Renal cortical epithelial cell (primary cell): ENCODE measurements at regions not wholly inside any gene's neighbourhood (a gene's known extent, or its start where the extent isn't known, plus 50 kb on each side); places are given as distances from the start of the nearest gene placed in this dataset.
A peak's percentile ranks its signal among the peaks of the same experiment; 100 is the strongest.

Experiments used
- DNase-seq: peaks from one replicate; pipeline ENCODE4 v3.0.0-alpha.2; 2011; ENCODE audit warnings: low read depth

- DNase-seq, result no peak
Measured at GRCh38 chr15:39273717-39274411, 307.0 kb upstream of the THBS1 start.

GRCh38 chr15:39275066-39275465 lies 305.8 kb upstream of the THBS1 start:
- no peak for DNase-seq

DNA sequence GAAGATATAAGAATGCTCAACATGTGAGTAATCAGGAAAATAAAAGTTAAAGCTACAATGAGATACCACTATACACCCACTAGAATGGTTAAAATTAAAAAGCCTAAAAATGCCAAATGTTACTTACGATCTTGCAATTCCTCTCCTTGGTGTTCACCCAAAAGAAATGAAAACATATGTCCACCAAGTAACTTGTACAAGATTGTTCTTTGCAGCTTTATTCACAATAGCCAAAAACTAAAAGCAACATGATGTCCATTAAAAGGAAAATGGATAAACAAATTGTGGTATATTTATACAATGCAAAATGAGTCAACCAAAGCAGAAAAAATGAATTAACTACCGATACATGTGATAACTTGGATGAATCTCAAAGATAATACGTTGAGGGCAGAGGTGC lies 301.6 kb upstream of the THBS1 start:
- DNase-seq, result no peak

DNA sequence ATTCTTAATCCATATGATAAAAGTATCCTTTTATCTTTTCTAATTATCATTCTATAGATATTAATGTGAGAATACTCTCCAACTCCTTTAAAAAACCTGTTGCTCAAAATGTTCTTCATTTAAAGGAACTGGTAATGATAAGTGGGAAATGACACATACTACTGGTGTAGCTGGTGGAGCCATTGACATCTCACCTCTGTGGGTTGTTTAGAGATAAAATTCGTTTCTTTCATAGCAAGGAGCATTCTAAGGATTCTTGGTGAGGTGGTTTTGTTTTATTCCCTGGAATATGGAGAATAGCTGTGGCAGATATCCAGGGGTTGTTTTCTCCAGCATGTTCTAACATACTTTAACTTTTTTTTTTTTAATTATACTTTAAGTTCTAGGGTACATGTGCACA lies 299.8 kb upstream of the THBS1 start:
- no peak for DNase-seq

DNA sequence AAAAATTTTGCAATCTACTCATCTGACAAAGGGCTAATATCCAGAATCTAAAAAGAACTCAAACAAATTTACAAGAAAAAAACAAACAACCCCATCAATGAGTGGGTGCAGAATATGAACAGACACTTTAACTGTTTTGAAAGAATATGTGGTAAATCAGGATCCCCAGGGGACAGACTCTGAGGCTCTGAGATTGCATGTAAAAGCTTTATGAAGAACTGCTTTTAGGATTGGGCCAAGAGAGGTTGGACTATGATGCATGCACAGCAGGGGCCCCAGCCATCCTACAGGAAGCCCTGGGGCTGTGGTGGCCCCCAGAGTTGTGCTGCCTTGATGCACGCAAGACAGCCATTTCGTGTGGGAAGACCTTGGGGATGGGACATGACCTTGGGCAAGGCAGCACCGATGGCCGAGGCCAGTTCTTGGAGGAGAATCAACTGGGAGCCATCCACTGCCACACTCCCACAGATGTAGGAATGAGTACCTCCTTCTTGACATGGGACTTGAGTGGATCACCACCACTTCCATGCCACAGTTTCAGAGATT lies 298.1 kb upstream of the THBS1 start:
- DNase-seq, result no peak

- DNase-seq, result no peak
Measured at GRCh38 chr15:39283531-39283930, 297.3 kb upstream of the THBS1 start.

DNA sequence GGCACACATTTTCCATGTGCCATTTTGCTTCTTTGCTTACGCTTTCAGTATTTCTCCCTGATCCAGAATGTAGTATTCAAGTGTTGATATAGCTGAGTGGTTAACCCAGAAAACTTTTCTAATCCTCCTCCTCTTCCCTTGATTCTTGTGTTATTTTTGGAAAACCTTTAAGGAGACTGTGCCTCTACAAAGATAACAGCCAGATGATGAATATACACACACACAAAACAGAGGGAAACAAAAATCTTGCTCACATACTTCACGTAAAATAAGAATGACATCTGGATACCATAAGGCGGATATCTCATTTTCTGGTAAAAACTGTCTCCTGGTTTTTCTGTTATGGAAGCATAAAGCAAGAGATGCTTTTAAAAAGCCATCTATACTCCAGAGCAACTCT lies 295.8 kb upstream of the THBS1 start:
- no peak for DNase-seq

GRCh38 chr15:39285663-39286062 lies 295.2 kb upstream of the THBS1 start:
- no peak for DNase-seq

DNA sequence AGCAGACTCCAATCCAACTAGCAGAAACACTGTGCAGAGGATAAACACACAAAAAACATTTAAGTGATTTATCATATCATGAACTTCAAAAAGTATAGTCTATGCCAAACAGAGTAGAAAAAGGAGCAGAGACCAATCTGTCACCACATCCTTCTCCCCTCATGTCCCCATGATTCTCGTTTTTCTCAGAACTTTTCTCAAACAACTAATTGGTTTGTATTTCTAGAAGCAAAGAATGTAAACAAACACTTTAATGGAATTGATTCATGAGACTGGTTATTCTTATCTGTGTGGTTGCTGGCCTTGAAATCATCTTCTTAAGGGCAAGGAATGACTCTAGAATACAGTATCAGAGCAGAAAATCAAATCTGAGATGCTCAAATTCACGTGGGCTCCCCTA lies 294.2 kb upstream of the THBS1 start:
- no peak for DNase-seq

GRCh38 chr15:39287322-39288195 lies 293.3 kb upstream of the THBS1 start:
- DNase-seq, result peak; percentile 13

GRCh38 chr15:39290711-39291435 lies 290.0 kb upstream of the THBS1 start:
- no peak for DNase-seq

DNA sequence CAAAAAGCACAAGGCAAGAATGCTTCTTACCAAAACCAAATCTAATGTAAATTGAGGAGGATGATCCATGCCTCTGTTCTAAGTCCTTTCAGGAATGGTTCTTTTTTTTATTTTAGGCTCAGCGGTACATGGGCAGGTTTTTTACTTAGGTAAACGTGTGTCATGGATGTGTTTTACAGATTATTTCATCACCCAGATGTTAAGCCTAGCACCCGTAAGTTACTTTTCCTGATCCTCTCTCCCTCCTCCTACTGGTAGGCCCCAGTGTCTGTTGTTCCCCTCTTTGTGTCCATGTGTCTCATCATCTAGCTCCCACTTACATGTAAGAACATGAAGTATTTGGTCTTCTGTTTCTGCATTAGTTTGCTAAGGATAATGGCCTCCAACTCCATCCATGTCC lies 289.2 kb upstream of the THBS1 start:
- no peak for DNase-seq

- no peak for DNase-seq
Measured at GRCh38 chr15:39296955-39297354, 283.9 kb upstream of the THBS1 start.

GRCh38 chr15:39298271-39298962 lies 282.5 kb upstream of the THBS1 start:
- DNase-seq, result no peak

DNA sequence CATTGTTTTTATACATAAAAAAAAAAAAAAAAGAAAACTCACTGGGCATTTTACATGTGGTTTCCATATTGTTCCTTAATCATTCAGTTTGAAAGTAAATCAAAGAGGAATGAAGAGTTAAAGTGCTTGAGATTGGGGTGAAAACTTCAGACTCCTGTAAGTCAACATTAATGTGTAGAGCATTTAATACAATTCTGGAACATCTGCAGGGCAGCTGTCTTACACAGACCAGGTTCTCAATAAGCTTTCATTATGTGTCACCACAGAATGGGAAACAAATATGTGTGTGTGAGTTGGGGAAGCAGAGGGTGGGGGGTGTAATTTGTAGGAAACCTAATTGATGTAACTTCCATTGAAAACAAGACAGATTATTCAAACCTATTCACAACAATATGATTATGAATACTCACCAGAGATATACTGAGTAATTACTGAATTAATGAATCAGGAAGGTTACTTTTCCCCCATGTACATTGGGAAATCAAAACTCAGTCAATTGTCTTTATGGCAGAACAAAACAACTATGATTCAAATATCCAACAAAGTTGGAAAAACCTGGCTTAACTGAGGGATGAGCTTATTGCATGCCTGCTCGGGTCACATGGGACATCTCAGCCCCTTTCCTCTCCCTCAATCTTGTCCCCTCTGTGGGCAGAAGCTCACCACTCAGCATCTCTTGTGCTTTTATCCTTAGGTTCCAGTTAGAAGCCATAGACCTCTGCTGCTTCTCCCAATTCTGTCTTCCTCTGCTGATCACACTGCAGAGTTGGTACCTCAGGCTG lies 281.2 kb upstream of the THBS1 start:
- DNase-seq, result no peak

DNA sequence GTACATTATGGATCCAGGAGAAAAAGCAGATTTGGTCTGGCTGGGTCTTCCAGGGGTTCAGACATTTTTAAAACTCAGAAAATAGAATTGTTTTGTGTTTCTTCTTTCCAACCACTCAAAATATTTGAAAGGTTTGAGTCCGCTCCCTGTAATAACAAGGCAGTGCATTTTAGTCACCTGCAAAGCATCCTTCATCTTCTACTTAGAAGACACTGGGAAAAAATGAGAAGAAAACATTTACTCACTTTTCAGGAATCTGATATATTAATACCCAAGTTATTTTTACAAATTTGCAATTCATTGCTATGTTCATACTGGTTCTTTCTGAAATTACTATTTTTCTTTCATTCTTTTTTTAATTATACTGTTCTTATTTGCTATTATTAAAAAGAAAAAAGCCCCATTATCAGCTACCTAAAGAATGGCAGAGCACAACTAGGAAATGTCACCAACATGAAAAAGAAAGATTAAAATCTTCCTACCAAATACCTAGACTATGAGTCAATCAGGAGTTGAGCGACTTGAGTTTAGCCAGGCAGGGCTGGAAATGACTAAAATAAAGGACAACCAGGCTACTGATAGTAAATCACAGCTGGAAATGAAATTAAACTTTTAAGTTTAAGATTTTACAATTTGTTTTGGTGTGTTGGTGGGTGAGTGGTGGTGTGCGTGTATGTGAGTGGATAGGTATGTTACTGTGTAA lies 280.3 kb upstream of the THBS1 start:
- peak; percentile 78 for DNase-seq

DNA sequence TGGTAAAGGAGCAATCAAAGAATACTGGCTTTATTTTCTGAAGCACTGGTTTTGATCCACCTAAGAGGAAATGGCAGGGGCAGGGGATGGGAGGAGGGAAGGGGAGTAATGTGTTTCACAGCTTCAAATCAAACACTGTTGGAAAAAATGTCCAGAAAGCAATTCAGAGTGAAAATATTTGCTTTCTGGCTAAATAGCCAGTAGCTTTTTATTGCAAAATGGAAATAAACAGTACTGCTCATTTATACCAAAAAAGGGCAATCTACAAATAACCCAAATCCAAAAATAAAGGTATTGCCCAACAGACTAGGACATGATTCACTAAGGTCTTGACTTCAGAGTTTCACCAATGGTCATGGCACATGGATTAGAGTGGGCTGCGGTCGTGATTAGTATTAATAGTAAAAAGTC lies 279.3 kb upstream of the THBS1 start:
- DNase-seq, result peak; percentile 59

GRCh38 chr15:39302936-39303335 lies 277.9 kb upstream of the THBS1 start:
- no peak for DNase-seq

GRCh38 chr15:39304201-39304841 lies 276.6 kb upstream of the THBS1 start:
- DNase-seq, result no peak
